DMS 273 treated with DMSO at 0.1 percent for 48 hours (cell line): ENCODE measurements at regions not wholly inside any gene's neighbourhood (a gene's known extent, or its start where the extent isn't known, plus 50 kb on each side); places are given as distances from the start of the nearest gene placed in this dataset.
A peak's percentile ranks its signal among the peaks of the same experiment; 100 is the strongest.

Experiments
- DNase-seq: peaks from one replicate; lab custom pipeline; 2025; lab: John Stamatoyannopoulos, UW

GRCh38 chr13:80590551-80590950, 249.6 kb upstream of the SPRY2 start:
- DNase-seq = no peak

- DNase-seq = no peak
These were observed 245.4 kb upstream of the SPRY2 start for GRCh38 chr13:80586356-80586755.

GRCh38 chr13:80585531-80585930, 244.6 kb upstream of the SPRY2 start:
- DNase-seq = no peak

- DNase-seq = no peak
These were observed 243.9 kb upstream of the SPRY2 start for GRCh38 chr13:80584785-80585184.

- no peak for DNase-seq
These were observed 243.4 kb upstream of the SPRY2 start for GRCh38 chr13:80584306-80584705.

GRCh38 chr13:80577926-80578670, 237.2 kb upstream of the SPRY2 start:
- no peak for DNase-seq

- DNase-seq = no peak
These were observed 236.4 kb upstream of the SPRY2 start for GRCh38 chr13:80577285-80577684.

GRCh38 chr13:80574113-80574850, 233.4 kb upstream of the SPRY2 start:
- no peak for DNase-seq

- DNase-seq = no peak
These were observed 232.0 kb upstream of the SPRY2 start for GRCh38 chr13:80572923-80573316.

- DNase-seq = no peak
These were observed 231.5 kb upstream of the SPRY2 start for GRCh38 chr13:80572308-80572922.

GRCh38 chr13:80571346-80572307, 230.7 kb upstream of the SPRY2 start:
- DNase-seq = no peak

- DNase-seq = no peak
These were observed 222.5 kb upstream of the SPRY2 start for GRCh38 chr13:80563439-80563838.

- DNase-seq = no peak
These were observed 221.7 kb upstream of the SPRY2 start for GRCh38 chr13:80562433-80563156.

GRCh38 chr13:80560609-80561008, 219.7 kb upstream of the SPRY2 start:
- DNase-seq = no peak

- DNase-seq = no peak
These were observed 219.0 kb upstream of the SPRY2 start for GRCh38 chr13:80559944-80560343.

- DNase-seq = no peak
These were observed 217.1 kb upstream of the SPRY2 start for GRCh38 chr13:80558074-80558473.

- DNase-seq = no peak
These were observed 215.1 kb upstream of the SPRY2 start for GRCh38 chr13:80555796-80556678.

- DNase-seq = no peak
These were observed 212.0 kb upstream of the SPRY2 start for GRCh38 chr13:80552851-80553440.

- DNase-seq = peak; percentile 6
These were observed 210.9 kb upstream of the SPRY2 start for GRCh38 chr13:80551650-80552497.
